HT-29 (cell line): ENCODE measurements at regions not wholly inside any gene's neighbourhood (a gene's known extent, or its start where the extent isn't known, plus 50 kb on each side); places are given as distances from the start of the nearest gene placed in this dataset.
"Not testable (repeated sequence)": the region's sequence is repeated elsewhere in the genome, so short reads cannot be mapped to it uniquely, and the experiment has no call there.

Source experiments
- DNase-seq: peaks from one replicate; pipeline ENCODE4 v3.0.0-alpha.2; 2015; ENCODE audit warnings: low spot score

DNA sequence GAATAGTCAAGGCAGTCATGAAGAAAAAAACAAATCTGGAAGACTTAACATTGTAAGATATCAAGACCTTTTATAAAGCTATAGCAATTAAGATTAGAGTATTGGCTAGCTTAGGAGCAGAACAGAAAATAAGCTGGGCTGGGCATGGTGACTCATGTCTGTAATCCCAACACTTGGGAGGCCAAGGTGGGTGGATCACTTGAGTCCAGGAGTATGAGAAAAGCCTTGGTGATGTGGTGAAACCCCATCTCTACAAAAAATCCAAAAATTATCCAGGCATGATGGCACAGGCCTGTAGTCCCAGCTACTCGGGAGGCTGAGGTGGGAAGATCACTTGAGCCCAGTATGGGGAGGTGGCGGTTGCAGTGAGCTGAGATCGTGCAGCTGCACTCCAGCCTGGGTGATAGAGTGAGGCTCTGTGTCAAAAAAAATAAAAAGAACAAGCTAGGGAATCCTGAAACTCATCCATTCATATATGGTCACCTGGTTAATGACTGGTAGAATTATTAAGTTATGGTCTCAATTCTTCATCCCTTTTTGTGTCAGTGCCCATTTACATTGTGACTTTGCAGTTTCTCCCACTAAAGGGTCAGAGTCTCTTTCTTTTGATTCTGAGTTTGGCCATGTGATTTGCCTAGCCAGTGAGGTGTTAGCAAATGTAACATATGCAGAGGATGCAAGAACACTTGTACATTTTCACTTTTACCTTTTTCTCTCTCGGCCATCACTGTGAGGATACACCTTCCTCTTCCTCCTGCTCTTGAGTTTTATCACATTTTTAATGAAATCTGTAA lies 144.6 kb upstream of the SGCD start:
- no peak for DNase-seq

DNA sequence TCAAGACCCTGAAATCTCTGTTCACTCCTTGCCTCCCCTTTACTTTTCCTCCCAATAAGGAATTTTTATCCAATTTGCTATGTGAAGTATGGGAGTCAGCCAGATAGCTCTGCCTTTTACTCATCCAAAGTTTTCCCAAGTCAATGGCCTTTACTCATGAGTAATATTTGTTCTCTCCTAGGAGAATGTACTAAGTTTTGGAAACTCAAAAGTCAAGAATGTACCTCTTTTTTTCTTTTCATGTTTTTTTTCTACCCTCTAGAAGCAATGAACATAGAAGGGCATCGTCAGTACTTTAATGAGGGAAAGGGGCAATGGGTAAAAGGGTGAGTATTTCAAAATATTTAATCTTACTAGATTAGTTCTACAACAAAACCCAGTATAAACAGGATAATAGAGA lies 140.2 kb upstream of the SGCD start:
- DNase-seq, result no peak

DNA sequence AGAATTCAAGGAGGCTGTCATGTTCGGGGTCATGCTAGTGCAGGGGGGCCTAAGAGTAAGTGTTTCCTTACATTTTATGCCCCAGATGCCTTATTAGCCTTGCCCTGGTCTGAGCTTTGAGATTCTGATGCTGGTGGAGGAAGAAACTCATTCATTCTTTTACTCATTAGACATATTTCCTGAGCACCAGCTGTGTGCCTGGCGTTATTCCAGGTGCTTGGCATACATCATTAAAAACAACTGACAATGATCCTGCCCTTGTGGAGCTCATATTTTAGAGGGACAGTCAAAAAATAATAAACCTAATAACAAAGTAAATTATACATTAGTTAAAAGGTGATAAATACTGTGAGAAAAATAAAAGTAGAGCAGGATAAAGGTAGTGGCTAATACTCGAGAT lies 138.9 kb upstream of the SGCD start:
- no peak for DNase-seq

DNA sequence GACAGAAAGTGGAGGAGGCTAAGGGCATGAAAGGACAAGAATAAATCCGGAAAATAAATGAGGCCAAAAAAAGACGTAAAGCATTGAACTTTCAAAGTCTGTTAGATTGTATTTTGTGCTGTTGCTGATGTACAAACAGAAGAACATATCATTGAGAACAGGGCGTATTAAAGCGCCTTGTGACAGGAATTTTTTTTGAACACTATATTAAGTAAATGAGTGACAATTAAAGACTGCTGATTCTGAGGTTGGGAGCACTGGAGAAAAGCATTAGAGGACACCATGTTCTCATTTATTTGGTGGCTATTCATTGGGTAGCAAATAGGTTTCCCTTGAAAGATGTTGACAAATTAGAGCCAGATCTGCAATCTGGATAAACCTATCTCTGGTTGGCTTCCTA lies 137.3 kb upstream of the SGCD start:
- DNase-seq, result no peak

DNA sequence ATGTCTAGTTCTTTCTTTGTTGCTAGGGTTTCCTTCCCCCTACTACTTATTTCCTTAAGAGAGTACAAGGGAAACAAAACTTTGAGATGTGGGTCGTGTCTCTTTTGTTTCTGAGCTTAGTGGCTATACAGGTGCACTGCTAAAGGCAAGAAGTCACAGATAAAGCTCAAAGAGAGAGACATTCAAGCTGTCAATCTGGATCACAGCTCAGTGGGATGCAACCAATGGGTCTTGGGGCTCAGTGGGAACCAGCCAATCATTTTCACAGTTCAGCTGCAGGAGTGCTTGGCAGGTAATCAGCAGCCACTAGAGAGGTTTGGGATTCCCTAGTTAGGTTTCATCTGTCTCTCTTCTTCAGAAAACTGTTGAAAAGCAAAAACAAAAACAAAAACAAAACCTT lies 135.4 kb upstream of the SGCD start:
- DNase-seq, result no peak

DNA sequence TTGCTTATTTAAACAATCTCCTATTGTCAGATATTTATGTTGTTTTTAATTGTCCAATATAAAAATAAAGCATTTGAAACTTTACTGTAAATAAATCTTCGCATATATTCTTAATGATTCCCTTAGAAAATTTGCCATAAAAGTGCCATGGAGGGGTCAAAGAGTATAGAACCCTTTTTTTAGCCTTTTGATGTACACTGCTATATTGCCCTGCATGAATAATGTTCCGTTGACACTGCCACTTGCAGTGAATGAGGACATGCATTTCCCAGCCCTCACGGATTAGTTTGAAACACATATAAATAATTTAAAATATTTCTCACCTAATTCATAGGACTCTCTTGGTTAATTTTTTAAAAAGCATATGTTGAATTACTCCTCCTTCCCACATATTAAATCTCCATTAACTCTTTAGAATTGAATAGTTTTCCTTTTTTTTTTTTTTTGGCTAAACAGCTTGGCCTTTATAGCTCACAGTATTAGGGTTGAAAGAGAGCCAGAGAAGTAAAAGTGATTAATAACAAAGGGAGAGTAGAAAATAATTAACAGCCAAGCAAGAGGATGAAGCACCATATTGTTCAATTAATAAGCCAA lies 129.8 kb upstream of the SGCD start:
- no peak for DNase-seq

DNA sequence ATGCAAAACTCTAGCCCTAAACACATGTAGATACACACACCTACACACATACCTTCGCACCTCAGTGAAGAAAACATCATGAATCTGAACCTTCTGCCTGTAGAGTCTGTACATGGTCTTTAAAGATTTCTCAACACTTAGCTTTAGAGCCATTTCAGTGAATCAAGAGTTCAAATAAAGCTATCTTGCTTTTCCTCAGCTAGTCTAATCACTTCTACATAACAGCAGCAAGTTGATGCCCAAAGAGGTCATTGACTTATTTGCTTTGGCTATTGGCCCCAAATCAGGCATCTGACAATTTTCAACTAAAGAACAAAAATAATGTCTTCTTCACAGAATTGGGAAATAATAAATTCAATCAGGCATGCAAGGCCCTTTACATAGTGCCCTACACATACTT lies 127.9 kb upstream of the SGCD start:
- DNase-seq, result no peak

DNA sequence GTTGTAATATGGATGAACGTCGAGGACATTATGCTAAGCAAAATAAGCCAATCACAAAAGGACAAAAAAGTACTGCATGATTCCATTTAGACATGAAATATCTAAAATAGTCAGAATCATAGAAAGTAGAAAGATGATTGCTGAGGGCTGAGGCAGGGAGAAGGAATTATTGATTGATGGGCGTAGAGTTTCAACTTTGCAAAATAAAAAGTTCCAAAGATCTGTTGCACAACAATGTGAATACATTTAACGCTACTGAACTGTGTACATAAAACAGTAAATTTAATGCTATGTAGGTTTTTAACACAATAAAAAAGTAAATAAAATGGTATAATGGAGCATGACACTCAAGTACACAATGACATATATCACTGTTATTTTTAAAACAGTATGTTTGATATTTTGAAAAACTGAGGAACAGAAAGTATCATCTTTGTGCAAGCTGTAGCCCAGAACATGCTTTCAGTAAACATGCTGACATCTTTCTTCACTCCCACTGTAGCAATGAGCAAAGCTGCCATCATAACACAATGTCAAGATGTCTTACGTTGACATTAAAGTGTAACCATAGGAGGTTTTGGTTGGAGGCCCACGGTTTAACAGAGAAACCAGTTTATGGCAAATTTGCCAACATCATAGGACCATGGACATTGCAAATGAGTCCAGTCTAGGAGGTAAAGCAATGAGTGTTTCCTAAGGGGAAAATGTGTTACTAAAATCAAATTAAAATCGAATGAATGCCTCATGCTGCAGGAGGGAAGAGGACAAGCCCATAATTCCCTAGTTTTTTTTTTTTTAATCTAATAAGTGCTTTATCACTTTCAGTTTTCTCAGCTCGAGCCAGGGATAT lies 125.8 kb upstream of the SGCD start:
- DNase-seq, result no peak

DNA sequence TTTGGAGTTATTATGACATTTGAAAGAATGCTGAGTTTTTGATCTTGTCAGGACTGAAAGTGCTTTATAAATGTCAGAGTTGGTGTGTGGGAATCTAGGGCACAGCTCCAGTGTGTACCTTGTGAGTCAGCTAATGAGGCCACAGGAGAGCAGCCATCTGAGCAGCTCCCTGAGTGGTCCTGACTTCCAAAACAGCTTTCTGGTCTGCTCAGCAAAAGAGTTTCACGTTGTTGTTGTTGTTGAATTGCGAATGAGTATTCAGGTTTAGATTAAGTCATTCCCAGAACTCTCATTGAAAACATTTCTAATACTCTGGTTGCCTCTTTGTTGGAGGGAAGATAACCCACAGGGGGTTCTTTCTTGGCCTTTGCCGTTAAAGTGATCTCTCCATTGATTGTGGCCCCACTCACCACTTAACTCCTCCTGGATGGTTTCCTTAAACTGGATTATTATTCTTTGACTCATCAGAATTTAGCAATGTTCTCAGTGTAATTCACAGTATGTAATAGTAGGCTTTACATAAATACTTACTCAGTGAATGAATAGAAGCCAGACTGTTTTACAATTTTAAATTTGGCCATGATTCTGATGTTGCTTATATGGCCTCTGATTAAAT lies 125.1 kb upstream of the SGCD start:
- no peak for DNase-seq

DNA sequence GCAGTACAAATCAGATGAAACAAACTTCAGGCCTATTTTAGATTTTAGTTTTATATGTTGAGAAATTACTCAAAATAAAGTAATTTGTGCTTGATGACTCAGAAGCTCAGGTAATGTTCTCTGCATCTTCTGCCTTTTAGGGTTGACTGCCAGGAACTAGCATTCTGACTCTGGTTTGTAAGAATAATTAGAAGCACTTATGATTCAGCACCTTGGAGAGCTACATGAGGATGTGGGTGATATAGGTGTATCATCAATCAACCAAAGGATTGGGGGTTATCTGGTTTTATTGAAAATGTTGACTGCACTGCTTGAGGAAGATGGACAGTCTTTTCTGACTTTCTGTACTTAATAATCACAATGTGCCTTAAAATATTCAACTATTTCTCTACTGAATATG lies 118.7 kb upstream of the SGCD start:
- DNase-seq, result peak; percentile 30

DNA sequence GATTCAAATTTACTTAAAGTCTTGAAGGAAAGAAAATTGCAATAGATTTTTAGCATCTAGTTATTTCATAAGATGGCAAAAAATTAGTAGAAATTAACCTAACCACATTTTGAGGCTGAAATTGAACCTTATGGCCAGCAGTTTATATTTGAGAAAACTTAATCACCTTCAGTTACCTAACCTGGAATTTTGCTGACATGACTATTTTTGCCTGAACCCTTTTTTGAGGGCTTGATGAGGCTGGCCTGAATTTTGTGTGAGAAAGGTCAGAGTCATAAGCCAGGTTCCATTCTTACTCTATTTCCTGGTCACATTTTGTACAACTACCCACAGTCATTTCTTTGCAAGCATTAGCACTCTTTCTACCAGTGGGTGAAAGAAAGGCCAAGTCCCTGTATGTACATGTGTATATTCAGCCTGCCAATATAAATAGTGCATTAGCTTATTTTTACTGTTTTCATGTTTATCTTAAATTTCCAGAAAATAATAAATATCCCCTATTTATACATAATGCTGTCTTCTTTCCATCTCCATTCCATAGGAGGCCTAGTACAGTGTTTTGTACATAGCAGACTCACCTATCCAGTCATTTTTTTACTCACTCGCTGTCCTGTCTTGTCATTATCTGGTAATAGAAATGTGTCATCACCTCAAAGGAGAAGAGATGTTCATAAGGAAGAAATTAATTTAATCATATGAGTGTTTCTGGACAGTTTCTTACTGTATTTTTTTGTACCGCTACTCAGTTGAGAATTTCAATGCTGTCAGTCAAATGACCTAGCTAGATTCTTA lies 108.4 kb upstream of the SGCD start:
- no peak for DNase-seq

DNA sequence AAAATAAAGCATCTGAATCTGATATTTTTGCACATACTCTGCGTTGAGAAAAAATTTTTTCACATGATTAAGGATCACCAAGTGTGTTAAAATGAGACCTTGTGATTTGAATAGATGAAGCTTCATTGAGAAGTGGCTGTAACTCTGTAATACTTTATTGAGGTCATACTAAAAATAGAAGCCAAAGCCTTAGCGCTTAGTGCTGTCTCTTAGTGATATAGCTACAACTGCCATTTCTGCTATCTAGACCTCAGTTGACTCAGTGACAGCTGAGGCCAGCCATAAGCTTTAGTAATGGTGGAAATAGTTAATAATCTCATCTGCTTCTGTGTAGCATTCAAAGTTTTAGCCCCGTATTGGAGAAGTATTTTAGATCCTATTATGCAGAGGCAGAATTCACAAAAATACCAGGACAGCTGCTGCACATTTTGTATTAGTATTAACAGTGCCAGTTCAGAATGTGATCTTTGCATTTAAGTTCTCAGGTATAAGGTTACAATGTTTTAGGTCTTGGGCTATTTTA lies 107.4 kb upstream of the SGCD start:
- DNase-seq, result no peak

DNA sequence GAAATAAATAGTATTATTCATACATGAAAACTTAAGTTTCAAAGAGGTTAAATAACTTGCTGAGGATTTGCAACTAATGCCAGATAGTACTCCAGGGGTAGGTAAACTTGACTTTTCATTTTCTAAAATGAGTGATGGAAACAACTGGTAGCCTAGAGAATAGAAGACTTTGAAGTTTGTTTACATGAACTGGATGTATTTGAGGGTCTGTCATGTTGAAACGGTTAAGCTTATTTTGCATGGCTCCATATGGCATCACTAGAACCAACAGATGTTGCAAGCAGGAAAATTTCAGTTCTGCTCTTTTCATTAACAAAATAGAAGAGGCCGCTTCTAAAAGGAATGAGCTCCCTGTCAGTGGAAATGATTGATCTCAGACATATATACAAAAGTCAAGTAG lies 105.1 kb upstream of the SGCD start:
- DNase-seq, result no peak

DNA sequence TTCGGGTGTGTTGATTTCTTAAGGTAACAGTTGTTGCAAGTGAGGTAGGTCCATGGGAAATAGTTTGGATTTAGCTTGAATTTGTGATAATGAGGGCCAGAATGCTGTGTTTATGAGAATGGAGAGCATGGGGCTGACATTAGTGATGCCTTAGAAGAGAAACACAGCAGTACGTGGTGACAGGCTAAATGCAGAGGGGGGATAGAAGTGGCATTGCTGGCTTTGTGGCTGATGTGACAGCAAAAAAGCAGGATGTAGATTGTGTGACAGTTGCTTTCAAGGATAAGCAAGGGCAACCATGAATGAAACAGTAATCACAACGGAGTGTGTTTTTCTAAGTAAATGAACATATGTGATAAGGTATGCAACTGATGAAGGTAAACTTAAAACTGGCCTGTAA lies 103.4 kb upstream of the SGCD start:
- no peak for DNase-seq

DNA sequence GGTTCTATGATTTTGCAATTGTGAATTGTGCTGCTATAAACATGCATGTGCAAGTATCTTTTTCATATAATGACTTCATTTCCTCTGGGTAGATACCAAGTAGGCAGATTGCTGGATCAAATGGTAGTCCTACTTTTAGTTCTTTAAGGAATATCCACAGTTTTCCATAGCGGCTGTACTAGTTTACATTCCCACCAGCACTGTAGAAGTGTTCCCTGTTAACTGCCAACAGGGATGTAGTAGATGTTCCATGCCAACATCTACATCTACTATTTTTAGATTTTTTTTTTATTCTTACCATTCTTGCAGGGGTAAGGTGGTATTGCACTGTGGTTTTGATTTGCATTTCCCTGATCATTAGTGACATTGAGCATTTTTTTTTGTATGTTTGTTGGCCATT lies 100.5 kb upstream of the SGCD start:
- not testable (repeated sequence) for DNase-seq

DNA sequence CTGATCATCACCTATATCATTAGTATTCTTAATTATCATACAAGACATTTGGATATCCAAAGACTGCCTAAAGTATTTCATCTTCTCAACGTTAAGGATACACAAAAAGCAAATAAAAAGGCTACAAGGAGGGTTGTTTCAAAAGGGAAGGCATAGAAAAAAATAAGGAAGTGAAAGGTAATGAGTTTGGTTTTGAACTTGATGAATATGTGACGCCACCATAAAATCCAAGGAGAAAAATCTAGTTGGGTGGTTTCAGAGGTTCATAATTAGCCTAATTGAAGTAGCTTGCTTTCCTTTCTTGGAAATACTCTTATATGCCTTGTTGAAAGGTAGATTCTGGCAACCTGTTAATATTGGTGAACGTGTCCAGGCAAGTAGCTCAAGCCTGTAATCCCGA lies 96.1 kb upstream of the SGCD start:
- no peak for DNase-seq

DNA sequence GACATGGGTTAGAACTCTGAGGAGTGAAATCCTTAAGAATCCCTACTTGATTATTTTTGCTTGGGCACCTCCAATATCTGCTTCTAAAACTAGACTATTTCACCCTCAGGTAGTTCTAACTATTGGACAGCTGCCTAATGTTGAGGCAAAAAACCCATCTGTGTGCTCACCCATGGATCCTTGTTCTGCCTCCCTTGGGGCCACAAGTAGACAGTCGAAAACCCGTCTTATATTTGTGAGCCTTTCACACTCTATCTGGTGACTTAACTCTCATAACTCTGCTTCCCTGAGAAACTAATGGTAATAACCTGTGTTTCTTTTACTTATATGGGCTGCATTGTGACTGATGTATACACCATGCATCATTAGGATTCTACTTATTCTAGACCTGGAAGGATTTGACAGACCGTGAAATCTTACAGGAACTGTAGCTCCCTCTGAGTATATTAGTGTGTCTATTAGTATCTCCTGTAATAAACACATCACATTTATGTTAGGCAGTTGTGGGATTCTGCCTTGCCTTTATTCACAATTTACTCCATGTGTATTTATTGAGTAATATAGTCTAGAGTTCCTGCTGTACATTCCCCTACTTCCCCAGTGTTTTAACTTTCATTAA lies 94.6 kb upstream of the SGCD start:
- no peak for DNase-seq

DNA sequence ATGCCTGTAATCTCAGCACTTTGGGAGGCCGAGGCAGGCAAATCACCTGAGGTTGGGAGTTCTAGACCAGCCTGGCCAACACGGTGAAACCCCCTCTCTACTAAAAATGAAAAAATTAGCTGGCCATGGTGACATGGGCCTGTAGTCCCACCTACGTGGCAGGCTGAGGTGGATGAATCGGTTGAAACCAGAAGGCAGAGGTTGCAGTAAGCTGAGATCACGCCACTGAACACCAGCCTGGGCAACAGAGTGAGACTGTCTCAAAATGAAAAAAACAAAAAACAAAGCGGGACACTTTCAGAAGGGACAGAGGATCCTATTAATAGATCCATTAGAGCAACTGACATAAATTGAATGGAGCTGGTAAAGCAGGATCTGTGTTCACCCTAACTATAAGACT lies 89.6 kb upstream of the SGCD start:
- no peak for DNase-seq

DNA sequence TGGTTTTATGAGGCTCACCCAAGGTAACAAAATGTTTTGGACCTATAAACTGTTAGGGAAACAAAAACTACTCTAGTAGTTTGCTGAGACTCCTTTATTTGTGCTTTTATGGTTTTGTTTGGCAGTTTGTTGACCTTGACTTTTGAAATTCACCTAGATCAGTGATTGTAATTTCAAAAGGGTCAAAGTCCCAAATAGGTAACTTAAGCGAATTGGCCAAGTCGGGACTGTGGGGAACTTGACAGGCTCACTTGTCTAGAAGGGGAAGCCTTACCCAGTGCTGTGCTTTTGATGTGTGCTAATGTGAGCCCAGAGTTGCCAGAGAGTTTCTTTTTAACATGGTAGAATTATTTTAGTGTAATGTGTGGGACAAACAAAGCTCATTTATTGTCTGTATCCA lies 87.2 kb upstream of the SGCD start:
- DNase-seq, result no peak

DNA sequence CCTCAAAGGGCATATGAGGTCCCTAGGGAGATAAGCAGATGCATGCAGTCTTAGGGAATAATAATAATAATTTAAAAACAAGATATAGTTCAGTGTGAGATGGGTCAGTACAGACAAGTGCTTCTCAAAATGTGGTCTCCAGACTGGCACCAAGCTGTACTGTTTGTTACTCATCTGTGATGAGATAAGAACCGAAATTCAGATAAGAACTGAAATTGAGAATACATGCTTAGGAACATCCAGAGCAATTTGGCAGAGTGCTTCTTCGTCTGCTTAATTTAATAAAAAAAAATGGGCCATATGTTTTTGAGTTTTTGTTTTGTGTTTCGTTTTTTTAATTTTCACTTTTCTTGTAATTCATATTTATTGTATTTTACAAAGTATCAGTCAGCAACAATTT lies 86.5 kb upstream of the SGCD start:
- DNase-seq, result no peak

DNA sequence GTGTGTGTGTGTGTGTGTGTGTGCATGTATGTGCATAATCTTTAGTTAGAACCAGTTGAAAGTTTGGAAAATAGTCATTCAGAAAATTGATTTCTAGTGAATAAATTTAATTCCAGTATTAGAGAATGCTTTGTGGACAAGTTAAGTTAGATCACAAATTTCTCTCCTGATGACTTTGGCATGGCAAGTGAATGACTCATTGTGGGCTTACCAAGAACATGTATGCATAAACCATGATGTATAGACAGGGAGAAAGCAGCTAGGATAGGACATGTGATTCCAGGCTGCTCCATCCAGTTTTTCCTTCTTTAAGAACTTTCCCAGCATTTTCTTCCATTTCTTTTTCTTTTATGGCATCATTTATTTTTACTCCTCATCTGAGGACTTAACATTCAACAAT lies 85.7 kb upstream of the SGCD start:
- DNase-seq, result no peak
